GM12878 (cell line): ENCODE measurements at regions not wholly inside any gene's neighbourhood (a gene's known extent, or its start where the extent isn't known, plus 50 kb on each side); places are given as distances from the start of the nearest gene placed in this dataset.

Source experiments
- ASH2L ChIP-seq: fragments of 300-600, 200-600 bp; sonication (generic); IDR thresholded peaks from 2 replicates; pipeline ENCODE4 v1.6.1; 2017; ENCODE audit warnings: low read depth, mild to moderate bottlenecking, borderline replicate concordance
- CHD2 ChIP-seq: IDR thresholded peaks from 2 replicates; pipeline ENCODE4 v1.6.1; 2011; ENCODE audit warnings: low read depth, low read length, improper control_type of control experiment, borderline replicate concordance
- FOXM1 ChIP-seq: IDR thresholded peaks from 2 replicates; pipeline ENCODE4 v1.6.1; 2012; ENCODE audit warnings: low read depth, mild to moderate bottlenecking, inconsistent platforms, low read length, moderate library complexity
- KDM1A ChIP-seq: fragments of 200-600 bp; sonication (generic); IDR thresholded peaks from 2 replicates; pipeline ENCODE4 v1.6.1; 2016; ENCODE audit warnings: borderline replicate concordance
- PAX5 ChIP-seq: IDR thresholded peaks from 2 replicates; pipeline ENCODE4 v1.6.1; 2011; ENCODE audit warnings: low read depth, low read length, borderline replicate concordance
- POLR2A ChIP-seq: IDR thresholded peaks from 2 replicates; pipeline ENCODE4 v1.6.1; 2011; ENCODE audit warnings: low read depth, mild to moderate bottlenecking, low read length
- RAD21 ChIP-seq: IDR thresholded peaks from 2 replicates; pipeline ENCODE4 v1.6.1; 2011; ENCODE audit warnings: mild to moderate bottlenecking, low read depth, low read length, moderate library complexity; ENCODE audit not compliant: insufficient read depth
- SREBF2 ChIP-seq: IDR thresholded peaks from 2 replicates; pipeline ENCODE4 v1.6.1; 2012; ENCODE audit warnings: mild to moderate bottlenecking, low read length
- TCF3 ChIP-seq: IDR thresholded peaks from 2 replicates; pipeline ENCODE4 v1.6.1; 2012; ENCODE audit warnings: low read depth, mild to moderate bottlenecking, low read length, borderline replicate concordance; ENCODE audit not compliant: insufficient read depth
- TCF7 ChIP-seq: IDR thresholded peaks from 2 replicates; pipeline ENCODE4 v1.6.1; 2014; ENCODE audit warnings: antibody characterized with exemption, borderline replicate concordance
- ZBTB33 ChIP-seq: fragments of 450-650 bp; IDR thresholded peaks from 2 replicates; pipeline ENCODE4 v1.6.1; 2017; ENCODE audit warnings: mild to moderate bottlenecking
- ZNF274 ChIP-seq: IDR thresholded peaks from one replicate; pipeline ENCODE4 v1.8.0; 2011; ENCODE audit not compliant: insufficient read length, insufficient read depth
- ZZZ3 ChIP-seq: IDR thresholded peaks from 2 replicates; pipeline ENCODE4 v1.6.1; 2011; ENCODE audit warnings: low read depth; ENCODE audit not compliant: control insufficient read depth, insufficient read length
- TF ChIP-seq, protein P1 (sequence below), 3 experiments: IDR thresholded peaks in 2 of 3; conservative IDR thresholded peaks in 1 of 3; 2 replicates each; pipeline ENCODE4 v1.5.1; 2011; ENCODE audit warnings: low read depth in 3 of 3, low read length in 3 of 3, mild to moderate bottlenecking in 3 of 3, control low read depth in 2 of 3, moderate library complexity in 2 of 3, inconsistent platforms in 1 of 3, mixed read lengths in 1 of 3; ENCODE audit not compliant: control insufficient read depth in 2 of 3, insufficient read depth in 1 of 3; ENCODE audit errors: extremely low read depth in 1 of 3

GRCh38 chr16:7775072-7775488, 442.4 kb downstream of the RBFOX1 start:
- TF ChIP-seq SREBF2 = no peak
- no peak for TF ChIP-seq ZNF274
- no peak for TF ChIP-seq KDM1A
- TF ChIP-seq, protein P1, sequence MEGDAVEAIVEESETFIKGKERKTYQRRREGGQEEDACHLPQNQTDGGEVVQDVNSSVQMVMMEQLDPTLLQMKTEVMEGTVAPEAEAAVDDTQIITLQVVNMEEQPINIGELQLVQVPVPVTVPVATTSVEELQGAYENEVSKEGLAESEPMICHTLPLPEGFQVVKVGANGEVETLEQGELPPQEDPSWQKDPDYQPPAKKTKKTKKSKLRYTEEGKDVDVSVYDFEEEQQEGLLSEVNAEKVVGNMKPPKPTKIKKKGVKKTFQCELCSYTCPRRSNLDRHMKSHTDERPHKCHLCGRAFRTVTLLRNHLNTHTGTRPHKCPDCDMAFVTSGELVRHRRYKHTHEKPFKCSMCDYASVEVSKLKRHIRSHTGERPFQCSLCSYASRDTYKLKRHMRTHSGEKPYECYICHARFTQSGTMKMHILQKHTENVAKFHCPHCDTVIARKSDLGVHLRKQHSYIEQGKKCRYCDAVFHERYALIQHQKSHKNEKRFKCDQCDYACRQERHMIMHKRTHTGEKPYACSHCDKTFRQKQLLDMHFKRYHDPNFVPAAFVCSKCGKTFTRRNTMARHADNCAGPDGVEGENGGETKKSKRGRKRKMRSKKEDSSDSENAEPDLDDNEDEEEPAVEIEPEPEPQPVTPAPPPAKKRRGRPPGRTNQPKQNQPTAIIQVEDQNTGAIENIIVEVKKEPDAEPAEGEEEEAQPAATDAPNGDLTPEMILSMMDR (IDR thresholded peaks at IDR 0.05 in 2 of 3, conservative IDR thresholded peaks at IDR 0.05 in 1 of 3; ENCODE audit: control insufficient read depth in 2 of 3, extremely low read depth in 1 of 3, insufficient read depth in 1 of 3, low read depth in 3 of 3, low read length in 3 of 3) = no peak
- TF ChIP-seq RAD21 = no peak
- TF ChIP-seq TCF7 = no peak
- no peak for TF ChIP-seq ZZZ3
- TF ChIP-seq TCF3 = no peak
- no peak for TF ChIP-seq PAX5
- no peak for TF ChIP-seq FOXM1
- no peak for TF ChIP-seq ASH2L
- TF ChIP-seq CHD2 = no peak
- no peak for TF ChIP-seq POLR2A
- TF ChIP-seq ZBTB33 = no peak
